ENCODE measurements at regions not wholly inside any gene's neighbourhood (a gene's known extent, or its start where the extent isn't known, plus 50 kb on each side); places are given as distances from the start of the nearest gene placed in this dataset.

GRCh38 chr6:13865141-13865540 lies 50.8 kb upstream of the MCUR1 start:
- TF ChIP-seq POLR2A (IDR thresholded peaks at IDR 0.05; ENCODE audit: low read depth, low read length): no peak
- TF ChIP-seq CTCF (IDR thresholded peaks at IDR 0.05; ENCODE audit: extremely low read depth in 1 of 2, insufficient read depth in 1 of 2, low read depth in 1 of 2, low read length in 2 of 2): no peak
- no peak for TF ChIP-seq GATA2 (IDR thresholded peaks at IDR 0.05; ENCODE audit: insufficient read depth, insufficient read length, low read depth, low read length)
